ENCODE measurements at regions not wholly inside any gene's neighbourhood (a gene's known extent, or its start where the extent isn't known, plus 50 kb on each side); places are given as distances from the start of the nearest gene placed in this dataset.

- TF ChIP-seq POLR2A (IDR thresholded peaks at IDR 0.05) (no peak), CTCF (IDR thresholded peaks at IDR 0.05) (no peak)
- no peaks in the 10 kb centered on the region for H3K4me1 ChIP-seq
Measured at GRCh38 chr22:44363013-44363979, 50.5 kb upstream of the SHISAL1 start.

GRCh38 chr22:44362249-44363012 lies 49.7 kb upstream of the SHISAL1 start:
- Histone ChIP-seq H3K36me3 (replicated peaks in 1 of 2; ENCODE audit: insufficient read depth in 1 of 2, low read depth in 2 of 2) (no peaks in the 10 kb centered on the region), H3K4me3 (no peak overlapping the region), H3K27me3 (no peaks in the 10 kb centered on the region), H3K4me1 (no peaks in the 10 kb centered on the region), H3K9me3 (no peaks in the 10 kb centered on the region), H3K27ac (peak overlapping the region in 1 of 4 donors; percentile 62)
- TF ChIP-seq POLR2A (IDR thresholded peaks at IDR 0.05), result no peak
- no peak for TF ChIP-seq CTCF (IDR thresholded peaks at IDR 0.05)
- ATAC-seq (no peak), DNase-seq (no peak)
- intact Hi-C loops (cut with DNase I), result no loop called here
- WGBS, 2 donors, result 81 to 86% methylated on average over 8 of the region's 8 CpGs

More at GRCh38 chr22:44363013-44363979, 50.5 kb upstream of the SHISAL1 start:
- no peaks in the 10 kb centered on the region for H3K36me3 ChIP-seq (replicated peaks in 1 of 2; ENCODE audit: insufficient read depth in 1 of 2, low read depth in 2 of 2)
- WGBS, 2 donors, result 58 to 77% methylated on average over 9 to 28 of the region's 32 CpGs
- no peaks in the 10 kb centered on the region for H3K27me3 ChIP-seq
- peak; percentile 73 for ATAC-seq
- peak; percentile 53 to 65 (median 57) for DNase-seq
- no peaks in the 10 kb centered on the region for H3K9me3 ChIP-seq
- no peak overlapping the region for H3K4me3 ChIP-seq
- H3K27ac ChIP-seq, result peak overlapping the region in 2 of 4 donors; percentile 45 to 62
- intact Hi-C loops (cut with DNase I), result no loop called here
